ENCODE measurements at regions not wholly inside any gene's neighbourhood (a gene's known extent, or its start where the extent isn't known, plus 50 kb on each side); places are given as distances from the start of the nearest gene placed in this dataset.

DNA sequence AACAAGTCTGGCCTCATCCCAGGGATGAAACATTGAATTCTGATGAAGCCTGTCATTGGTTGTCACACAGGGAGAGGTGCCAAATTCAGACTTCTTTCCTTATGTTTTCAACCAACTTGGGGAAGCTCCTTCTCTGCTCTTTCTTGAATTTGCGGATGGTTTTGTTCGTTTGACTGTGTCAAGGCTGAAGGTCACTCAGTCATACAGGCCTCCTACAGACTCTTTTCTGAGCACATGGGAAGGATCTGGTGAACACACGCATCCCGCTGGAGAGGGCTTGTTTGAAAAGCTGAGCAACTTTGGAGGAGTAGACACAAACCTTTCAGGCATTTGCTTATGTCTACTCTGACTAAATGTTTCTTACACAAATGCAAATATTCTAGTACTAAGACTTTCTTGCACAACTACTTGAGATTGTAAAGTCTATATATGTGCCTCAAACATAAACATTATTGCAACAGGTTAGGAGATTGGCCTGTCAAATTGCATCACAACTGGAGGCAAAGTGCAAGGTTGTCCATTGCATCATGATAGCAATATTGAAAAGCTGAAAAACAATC is 151.5 kb upstream of the NR3C1 start:
- FAIRE-seq = no peak

DNA sequence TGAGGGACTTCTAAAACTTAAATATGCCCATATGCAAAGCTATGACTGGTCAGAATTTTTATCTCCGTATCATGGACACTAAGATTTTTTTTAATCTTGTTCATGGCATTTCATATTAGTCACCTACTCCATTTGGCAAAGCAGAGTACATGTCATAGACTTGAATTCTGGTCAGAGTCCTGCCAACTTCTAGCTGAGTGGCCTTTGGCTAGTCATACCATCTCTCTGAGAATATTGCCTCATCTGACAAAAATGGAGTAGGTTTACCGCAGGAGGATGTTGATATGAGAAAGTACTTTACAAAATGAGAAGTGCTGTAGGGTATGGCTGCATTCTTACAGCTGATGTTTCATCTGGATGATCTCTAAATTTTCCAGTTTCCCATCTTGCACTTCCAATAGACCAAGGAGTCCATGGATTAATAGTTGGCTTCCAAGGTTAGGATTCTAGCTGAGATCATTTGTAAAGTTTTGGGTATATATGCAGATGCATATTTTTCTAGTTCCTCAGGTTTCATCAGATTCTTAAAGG is 150.8 kb upstream of the NR3C1 start:
- no peak for FAIRE-seq

DNA sequence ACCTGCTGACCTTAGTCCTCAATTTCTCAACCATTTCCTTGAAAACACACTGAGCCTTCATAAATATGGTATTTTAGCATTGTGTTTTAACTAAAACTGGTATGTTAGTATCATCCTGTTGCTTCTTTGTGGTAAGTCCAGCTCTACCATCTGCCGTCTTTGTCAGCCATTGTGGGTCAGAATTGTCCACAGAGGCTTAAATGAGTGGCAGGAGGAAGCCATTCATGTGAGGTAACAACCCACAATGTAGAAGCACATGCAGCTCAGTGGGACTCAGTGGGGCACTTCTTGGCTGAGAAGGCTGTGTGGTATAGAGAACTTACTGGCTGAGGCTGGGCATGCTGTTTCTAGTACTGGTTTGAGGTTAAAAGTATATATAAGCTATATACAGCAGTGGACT is 149.2 kb upstream of the NR3C1 start:
- FAIRE-seq = no peak

DNA sequence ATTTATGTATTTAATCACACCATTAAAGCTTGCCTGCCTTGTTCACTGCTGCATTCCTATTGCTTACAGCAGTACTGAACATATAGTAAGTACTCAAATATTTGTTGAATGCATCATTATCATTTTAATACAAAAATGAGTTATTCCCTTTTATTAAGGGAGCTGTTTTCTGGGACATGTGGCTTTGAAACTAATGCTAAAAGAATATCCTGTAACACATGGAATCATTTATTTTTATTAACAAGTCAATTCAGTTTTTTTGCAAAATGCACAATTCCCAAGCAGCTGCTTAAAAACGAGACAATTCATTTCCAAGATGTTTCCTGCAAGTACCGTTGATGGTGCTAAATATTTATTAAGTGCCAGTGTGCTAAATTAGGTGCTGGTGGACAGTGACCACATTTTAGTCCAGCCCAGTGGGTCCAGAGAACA is 148.3 kb upstream of the NR3C1 start:
- no peak for FAIRE-seq

DNA sequence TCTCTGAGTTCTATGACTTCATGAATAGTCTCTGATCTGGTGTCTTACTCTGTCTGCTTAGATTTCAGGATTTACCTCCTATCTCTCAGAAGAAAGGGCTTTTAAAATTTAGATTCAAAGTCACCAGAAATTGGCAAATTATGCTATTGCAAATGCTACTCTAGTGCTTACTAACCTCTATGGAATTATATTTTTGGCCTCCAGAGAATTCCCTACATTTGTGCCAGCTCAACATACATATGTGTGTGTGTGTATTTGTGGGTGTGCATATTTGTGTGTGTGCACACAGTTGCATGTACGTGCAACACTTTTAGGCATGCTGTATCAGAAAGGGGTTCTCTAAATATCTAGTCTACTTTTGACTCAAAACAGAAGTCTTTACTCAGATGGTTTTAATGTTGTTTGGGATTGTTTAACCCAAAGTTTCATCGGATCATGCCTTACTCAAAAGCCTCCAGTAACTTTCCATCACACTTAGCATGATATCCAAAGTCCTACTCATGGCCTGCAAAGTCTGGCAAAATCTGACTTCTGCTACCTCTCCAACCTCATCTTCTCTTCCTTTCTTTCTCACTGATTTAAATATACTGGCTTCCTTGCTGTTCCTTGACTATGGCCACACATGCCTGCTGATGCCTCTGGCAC is 147.6 kb upstream of the NR3C1 start:
- no peak for FAIRE-seq

DNA sequence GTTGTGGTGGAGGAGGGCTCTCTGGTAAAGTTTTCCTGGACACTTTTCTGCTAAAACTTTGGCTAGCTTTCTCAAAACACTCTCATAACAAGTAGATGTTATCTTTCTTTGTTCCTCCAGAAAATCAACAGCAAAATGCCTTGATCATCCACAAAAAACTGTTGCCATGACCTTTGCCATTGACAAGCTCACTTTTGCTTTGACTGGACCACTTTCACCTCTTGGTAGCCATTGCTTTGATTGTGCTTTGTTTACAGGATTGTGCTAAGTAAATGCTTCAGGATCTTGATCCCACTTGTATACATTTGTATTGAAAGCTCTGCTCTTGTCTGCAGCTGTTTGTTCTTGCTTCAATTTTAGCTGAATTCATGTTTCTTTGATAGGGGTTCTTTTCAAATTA is 143.9 kb upstream of the NR3C1 start:
- FAIRE-seq = no peak

DNA sequence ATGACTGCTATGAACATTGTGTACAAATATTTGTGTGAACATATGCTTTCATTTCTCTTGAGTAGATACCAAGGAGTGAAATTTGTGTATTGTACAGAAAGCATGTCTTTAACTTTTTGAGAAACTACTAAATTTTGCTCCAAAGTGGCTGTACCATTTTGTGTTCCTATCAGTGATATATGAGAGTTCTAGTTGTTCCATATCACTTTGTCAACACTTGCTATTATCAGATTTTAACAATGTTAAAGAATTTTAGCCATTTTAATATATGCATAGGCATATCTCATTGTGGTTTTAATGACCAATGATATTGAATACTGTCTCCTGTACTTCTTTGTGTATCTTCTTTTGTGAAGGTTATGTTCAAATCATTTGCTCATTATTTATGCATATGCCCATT is 142.9 kb upstream of the NR3C1 start:
- no peak for FAIRE-seq

DNA sequence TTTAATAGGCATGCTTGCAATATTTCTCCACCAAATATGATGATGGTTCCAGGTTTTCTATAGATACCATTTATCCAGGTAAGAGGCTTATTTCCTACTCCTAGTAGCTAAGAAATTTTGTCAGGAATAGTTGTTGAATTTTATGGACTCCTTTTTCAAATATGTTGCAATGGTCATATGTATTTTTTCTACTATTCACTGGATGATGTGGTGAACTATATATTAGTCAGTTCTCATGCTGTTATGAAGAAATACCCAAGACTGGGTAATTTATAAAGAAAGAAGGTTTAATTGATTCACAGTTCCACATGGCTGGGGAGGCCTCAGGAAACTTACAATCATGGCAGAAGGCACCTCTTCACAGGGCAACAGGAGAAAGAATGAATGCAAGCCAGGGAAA is 141.1 kb upstream of the NR3C1 start:
- FAIRE-seq = no peak

DNA sequence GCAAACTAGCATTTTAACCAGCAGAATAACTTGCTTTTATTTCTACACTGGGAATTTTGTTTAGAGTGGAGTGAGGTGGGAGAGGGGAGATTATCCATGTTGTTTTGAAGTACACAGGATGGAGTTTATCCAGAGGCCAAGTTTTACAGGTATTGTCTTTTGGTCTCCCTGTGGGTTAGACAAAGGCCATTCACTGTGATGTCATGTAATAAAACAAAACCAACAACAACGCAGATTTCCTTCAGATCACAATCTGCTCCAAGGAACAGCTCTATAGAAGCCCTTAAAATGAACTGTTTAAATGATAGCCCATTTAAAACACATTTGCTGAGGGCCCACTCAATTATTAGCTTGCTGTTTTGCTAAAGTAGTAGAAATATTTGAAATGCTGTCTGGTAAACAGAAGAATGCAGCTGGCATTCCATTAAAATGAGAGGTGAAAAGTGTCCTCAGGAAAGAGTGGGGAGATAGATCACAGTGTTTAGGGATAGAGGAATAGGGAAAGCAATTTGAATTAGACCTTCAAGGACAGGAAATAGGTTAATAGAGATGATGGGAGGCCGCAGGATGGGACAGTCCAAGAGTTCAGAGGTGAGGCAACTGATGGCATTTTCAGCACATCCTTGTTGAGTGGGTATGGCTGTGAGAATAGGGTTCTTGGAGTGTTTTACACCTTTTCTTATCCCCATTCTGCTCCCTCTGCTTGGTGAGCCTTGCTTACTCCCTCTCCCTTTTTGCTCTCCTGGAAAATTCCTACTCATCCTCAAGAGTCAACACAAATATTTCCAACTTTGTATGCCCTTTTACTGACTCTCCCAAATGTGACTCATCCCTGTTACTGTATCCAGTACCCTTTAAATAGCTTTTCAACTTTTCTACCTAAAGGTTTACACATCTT is 140.1 kb upstream of the NR3C1 start:
- no peak for FAIRE-seq

DNA sequence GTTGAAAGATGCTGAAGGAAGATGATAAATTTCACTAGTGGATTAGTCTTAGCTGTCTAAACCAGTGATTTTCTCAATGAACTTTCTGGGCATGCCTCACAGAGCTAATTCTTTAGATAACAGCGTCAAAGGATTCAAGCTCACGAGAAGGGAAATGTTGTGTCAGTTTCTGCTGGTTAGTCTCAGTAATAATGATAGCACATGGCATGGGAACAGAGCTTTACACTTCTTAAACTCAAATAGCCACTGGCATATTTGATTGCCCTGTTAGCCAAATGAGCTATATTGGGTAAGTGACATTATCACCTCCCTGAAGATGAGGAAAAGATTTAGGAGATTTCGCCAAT is 139.3 kb upstream of the NR3C1 start:
- FAIRE-seq = no peak

DNA sequence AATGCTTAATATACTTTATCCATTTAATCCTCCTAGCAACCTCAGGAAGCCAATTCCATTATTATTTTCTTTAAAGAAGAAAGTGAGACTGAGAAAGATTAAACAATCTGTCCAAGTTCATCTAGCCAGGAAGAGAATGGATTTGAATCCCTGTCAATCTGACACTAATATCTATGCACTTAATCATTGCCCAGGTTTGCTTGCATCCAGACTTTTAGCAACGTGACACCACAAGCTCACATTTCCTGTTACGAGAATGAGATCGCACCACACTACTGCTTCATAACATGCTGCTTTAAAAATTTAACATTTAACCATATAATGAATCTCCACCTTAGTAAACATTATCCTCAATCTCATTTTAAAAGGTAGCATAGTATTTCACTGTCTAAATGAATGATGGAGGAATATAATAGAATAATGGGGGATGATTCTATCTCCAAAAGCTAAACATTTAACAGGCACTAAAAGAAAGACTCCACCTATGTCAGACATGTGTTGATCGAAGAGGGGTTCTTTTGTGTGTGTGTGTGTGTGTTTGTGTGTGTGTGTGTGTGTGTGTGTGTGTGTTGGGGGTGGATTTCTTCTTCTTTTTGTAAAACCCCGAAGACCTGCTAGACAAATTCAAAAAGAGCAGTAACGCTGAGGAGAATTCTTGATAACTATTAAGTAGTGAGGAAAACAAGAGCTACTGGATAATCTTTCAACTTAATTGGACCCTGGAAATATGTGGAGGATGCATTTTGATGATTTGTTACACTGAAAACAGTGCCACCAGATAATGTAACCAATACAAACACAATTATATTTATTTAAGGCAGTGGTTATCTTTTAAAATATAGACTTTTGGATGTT is 138.7 kb upstream of the NR3C1 start:
- no peak for FAIRE-seq

DNA sequence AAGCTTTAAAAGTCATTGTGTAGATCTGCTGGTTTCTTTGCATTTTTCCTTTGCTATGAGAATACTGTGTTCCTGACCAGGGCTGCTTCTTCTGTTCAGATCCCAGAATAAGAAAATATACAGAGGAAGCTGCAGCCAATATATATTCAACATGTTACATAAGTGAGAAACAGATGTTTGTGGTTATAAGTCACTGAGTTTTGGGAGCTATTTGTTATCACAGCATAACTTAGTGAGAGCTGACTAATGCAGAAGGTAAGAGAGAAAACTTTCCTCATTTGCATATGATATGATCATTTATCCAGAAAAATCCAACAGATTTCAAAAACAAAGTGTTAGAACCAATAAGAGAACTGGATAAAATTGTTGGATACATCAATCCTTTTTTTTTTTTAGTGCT is 136.3 kb upstream of the NR3C1 start:
- no peak for FAIRE-seq

DNA sequence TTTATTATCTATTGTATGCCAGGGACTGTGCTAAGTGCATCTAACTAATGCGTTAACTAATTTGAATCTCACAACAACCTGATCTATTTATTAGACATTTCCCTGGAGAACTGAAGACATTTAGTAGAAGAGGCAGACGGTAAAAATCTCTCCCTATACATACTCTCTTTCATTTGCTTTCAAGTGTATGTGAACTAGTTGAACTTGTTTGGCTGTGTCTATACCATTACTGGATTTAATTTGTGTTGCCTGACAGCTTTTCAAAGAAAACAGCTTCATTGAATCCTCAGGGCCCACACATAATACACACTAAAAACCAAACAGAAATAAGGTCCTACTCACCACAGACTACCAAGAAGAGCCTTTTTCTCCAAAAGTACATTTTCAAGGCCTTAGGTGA is 133.6 kb upstream of the NR3C1 start:
- no peak for FAIRE-seq

DNA sequence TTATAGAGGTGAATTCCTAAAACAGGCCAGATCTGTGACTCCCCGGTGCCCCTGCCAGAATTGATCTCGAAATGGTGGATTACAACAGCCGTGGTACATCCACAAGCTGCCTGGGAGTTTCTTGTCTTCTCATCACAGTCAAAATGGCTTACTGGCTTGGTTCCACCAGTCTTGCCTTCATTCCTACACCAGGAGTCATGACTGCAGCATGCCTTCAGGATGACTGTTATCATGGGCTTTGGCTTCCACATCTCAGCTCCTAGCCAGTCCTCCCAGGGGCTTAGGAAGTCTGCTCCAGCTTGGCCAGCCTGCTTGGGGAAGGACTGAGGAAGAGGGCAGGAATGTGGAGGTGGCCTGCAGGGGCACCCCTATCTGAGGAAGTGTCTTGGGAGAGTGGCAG is 132.9 kb upstream of the NR3C1 start:
- no peak for FAIRE-seq

DNA sequence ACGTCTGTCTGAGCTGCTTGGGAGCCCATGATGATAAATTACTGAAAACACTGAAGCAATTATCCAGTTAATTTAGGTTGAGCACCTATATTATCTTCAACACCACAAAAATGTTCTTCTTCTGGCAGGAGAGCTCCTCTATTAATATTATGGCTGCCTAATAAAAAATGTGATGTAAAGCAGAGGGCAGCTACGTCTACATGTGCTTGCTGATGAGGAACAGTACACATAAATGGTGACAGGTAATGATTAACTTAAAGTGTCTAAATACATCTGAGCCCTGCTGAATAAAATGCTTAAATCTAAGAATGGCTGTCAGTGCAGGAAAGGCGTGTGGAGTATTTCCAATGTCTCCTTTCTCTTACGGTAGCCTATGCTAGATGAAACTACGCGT is 131.3 kb upstream of the NR3C1 start:
- no peak for FAIRE-seq

DNA sequence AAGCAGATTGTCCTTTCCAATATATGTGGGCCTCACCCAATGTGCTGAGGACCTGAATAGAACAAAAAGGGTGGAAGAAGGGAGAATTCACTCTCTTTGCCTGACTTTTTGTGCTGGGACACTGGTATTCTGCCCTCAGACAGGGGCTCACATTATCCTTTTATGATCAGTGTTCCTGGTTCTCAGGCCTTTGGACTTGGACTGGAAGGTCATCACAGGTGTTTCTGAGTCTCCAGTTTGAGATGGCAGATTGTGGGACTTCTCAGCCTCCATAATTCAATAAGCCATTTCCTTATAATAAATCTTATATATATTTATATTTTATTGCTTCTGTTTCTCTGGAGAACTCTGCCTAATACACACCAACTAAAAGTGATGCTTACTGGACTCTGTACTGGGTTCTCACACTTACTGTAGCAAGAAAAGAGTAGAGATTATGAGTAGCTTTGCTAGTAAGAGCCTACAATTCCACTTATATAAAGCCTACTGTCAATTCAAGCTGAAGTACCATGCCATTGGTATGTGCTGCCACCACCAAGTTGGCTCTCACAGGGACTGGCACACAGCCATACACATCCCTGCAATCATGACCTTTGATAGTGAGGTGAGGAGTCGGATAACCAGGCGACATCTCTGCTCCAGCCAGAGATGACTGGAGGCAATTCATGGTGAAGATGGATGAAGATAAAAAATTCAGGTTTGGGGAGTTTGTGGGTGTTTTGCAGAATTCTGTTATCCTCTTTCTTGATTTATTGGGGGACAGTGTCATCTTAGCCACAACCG is 130.7 kb upstream of the NR3C1 start:
- FAIRE-seq = no peak

DNA sequence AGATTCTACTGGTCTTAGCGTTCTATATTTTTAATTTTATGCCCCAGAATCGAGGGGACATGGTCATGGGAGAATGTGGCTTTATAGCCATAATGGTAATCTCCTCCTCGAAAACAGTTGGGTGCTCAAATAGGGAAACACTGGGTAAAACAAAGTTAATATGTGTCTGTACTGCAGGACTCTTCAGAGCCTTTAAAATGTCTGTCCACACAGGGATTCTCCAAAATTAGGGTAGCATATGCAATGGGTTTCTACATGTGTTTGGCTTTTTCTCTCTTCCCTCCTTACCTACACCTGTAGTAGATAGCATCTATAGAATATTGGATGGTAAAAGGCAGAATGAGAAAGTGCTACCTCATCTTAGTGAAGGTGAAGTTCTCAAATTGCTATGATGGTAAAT is 130.0 kb upstream of the NR3C1 start:
- no peak for FAIRE-seq

DNA sequence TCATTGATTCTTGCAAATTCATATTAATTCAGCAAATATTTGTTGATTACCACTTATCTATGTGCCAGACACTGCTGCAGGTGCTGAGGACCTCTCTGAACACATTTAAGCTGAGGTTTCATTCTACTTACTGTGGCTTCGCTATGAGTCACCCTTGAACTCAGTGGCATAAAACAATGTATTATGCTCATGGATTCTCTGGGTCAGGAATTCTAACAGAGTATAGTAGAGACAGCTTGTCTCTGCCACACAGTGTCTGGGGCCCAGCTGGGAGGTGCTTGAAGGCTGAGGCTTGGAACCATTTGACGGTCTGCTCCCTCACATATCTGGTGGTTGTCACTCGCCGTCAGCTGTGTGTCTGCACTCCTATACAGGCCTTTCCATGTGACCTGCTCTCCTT is 124.3 kb upstream of the NR3C1 start:
- no peak for FAIRE-seq

DNA sequence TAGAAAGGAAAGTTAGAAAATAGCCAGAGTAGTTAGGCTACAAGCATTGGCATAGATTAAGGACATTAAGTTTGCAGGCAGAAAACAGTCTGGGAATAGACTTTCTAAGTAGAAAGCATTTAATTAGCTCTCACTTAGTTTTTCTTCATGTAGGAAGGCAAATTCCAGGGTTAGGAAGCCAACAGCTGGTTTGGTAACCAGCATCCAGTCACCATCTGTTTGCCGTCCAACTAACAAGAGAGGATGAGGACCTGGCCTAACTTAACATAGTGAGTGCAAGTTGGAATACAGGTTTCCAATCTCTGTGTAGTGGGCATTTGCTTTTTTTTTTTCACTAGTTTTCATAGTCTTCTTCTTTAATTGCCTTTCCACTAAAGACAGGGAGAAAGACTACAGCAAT is 121.7 kb upstream of the NR3C1 start:
- FAIRE-seq = no peak

DNA sequence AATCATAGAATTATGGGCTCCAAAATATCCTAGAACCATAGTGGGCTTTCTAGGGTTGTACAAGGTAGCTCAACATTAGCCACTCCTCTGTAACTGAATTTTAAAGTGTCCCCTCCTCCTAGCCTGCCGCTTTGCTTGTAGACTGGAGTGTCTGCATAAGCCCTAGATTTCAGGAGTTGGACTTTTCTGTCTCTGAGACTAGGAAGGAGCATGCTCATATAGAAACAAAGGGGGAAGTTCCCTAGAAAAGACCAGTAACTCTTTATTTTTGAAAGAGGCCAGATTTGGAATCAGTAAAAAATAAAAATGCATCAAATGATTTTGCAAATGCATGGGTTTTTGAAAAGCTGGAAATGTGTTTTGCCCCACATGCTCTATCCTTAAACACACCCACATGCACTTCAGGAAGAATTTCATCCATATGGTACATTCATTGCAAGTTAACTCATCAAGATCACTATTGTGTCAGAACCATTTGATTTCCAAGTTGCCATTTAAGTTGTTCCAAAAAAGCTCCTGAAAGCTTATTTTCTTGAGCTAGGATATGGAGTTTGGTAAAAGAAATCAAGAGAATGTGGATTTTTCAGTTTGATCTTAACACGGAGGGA is 121.0 kb upstream of the NR3C1 start:
- no peak for FAIRE-seq

DNA sequence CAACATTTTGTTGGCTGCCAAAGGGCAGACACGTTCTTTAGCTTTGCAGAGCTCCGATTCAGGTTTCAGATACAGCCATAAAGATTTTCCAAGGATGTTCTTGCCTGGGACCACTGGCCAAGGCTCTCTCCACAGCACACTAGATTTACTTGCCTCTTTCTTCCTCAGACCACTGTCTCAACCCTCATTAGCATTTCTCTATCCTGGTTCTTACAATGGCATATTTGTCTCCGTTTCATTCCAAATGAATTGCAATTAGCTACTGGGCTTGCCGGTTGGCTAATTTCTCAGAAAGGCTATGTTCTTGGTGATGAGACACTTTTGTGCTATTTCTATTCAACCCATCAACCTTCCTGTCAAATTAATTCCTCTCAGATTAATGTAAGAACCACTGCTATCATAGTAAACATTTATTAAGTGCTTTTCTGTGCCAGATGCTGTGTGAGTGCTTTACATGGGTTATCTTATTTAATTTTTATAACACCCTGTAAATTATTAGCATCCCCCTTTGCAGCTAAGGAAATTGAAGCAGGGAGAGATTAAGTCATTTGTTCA is 118.4 kb upstream of the NR3C1 start:
- FAIRE-seq = no peak

DNA sequence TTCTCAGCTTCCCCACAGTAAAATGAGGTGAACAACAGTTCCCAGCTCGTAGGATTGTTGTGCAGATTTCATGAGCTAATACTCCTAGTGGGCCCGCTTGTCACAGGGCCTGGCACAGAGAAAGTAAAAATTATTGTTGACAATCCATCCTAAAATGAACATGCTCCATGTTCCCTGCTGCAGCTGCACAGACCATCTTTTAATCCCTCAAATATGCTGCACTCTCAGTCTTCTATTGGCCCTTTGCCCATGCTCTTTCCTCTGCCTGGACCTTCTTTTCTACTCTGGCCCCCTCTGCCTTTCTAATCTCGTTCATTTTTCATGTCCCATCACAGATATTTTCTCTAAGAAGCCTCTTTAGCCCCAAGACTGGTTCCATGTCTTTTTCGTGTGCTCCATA is 117.7 kb upstream of the NR3C1 start:
- no peak for FAIRE-seq
